Caki2 (cell line): ENCODE measurements at regions not wholly inside any gene's neighbourhood (a gene's known extent, or its start where the extent isn't known, plus 50 kb on each side); places are given as distances from the start of the nearest gene placed in this dataset.

Experiments used
- DNase-seq: peaks from one replicate; pipeline ENCODE4 v3.0.0-alpha.2; 2015; ENCODE audit warnings: low read depth
- in situ Hi-C: cut with HindIII; loops from 2 replicates; pipeline ENCODE4 v1.10.0; 2016; ENCODE audit warnings: low sequenced_read_pairs, low pct_unique_long_range_greater_than_20kb, mixed read lengths

GRCh38 chr7:67807826-67808225, 811.2 kb downstream of the TYW1 start:
- DNase-seq: no peak
- in situ Hi-C loops: no loop called here

DNA sequence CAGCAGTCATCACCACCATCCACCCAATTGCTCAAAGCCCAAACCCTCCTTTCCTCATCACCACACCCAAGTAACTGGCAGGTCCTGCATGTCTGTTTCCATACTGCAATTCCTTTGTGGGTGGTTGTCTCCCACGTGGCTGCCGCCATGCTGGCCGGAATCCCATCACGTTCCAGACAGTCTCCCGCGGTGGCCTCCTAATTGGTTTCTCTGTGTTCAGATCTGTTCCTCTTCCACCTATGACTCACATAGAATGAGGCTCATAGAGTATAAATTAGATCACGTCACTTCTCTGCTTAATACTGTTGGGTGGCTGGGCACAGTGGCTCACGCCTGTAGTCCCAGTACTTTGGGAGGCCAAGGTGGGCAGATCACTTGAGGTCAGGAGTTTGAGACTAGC, 813.0 kb downstream of the TYW1 start:
- in situ Hi-C loops: no loop called here

DNA sequence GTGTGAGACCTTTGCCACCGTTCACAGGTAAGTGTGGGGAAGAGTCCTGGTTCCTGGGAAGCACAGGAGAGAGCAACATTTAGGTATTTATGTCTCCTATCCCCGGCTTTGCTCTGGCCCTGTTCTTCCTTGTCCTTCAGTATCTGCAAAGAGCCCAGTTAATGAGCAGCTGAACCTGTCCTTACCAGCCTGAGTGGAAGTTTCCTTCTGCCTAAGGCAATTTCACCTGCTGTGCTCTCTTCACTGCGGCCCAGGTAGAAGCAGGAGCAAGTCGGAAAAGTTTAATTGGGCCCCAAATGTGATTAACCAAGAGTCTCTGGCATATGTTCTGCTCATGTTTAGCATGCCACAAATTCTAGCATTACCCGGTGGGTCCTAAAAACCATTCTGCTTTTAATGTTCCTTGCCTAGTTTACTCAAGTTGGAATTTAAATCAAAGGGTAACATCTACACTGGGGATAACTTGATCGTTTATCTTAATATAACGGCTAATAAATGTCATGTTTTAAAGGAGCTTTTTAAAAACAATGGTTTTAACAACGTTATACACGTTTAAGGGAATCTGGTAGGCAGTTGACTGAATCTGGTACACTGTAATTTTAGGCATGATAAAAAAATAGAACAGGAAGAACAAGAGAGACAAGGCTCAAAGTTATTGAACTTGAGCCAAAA, 817.1 kb downstream of the TYW1 start:
- in situ Hi-C loops: no loop called here
- no peak for DNase-seq

More for the DNA sequence above, 813.0 kb downstream of the TYW1 start:
- DNase-seq: no peak

DNA sequence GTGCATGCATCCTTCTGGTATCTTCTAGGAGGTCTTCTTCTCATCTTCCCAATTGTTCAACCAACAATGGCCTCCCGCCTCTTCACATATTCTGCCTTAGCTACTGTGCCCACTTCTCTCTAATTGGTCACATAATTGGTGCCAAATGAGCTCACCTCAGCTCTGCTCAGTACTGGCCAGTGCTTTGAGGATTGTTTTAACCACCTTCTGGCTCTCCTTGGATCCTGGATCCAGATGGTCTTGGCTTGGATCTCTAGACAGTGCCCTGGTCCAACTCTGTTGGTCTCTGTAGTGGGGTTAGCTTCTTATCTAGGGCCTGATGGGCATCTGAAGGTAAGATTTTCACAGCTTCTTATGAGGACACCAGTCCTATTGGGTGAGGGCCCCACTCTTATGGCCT, 820.8 kb downstream of the TYW1 start:
- in situ Hi-C loops: no loop called here
- no peak for DNase-seq

DNA sequence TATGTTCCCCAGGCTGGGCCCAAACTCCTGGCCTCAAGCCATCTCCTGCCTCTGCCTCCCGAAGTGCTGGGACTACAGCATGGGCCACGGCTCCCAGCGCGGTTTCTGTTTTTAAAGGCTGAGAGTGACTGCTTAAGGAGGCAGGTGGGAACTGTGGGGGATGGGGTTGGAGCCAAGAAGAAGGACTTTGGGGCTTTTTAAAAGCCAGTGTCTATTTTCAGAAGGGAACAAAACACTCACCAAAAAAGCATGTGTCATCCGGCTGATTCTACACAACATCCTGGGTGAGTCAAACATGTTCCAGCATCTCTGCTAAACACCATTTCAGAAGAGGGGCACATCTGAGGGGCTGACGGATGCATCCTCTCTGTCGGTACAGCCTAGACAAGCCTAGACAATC, 824.5 kb downstream of the TYW1 start:
- DNase-seq: no peak
- in situ Hi-C loops: no loop called here

DNA sequence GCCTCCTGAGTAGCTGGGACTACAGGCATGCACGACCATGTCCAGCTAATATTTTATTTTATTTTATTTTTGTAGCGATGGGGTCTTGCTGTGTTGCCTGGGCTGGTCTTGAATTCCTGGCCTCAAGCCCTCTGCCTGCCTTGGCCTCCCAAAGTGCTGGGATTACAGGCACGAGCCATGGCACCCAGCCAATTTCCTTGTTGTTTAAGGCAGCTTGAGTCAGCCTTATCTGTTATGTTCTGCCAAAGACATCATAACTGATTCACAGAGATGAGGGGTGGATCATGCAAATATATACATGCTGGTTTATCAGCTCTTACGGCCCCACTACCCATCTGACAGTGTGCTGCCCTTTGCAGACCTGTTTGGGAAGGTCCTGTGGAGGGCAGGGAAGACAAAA, 826.7 kb downstream of the TYW1 start:
- DNase-seq: peak; percentile 22
- in situ Hi-C loops: no loop called here

DNA sequence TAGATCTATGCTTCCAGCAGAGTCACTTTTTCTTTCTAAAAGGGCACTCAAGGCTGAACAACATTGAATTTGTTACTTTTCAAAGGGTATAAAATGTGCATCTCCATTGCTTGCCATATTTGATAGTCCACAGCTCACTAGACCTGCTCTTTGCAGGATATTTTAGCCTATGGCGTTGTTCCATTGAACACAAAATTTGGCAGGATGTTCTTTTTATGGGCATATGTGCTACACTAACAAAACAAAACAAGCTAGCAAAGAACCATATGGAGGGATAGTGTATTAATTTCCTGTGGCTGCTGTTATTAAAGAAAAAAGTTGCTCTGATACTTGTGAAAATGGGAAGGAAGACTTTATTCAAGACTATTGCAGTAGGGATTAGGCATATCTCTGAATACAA, 828.7 kb downstream of the TYW1 start:
- DNase-seq: no peak
- in situ Hi-C loops: no loop called here

- in situ Hi-C loops: no loop called here
- no peak for DNase-seq
Measured at GRCh38 chr7:67841896-67842295, 845.3 kb downstream of the TYW1 start.

- in situ Hi-C loops: no loop called here
- no peak for DNase-seq
Measured at GRCh38 chr7:67842571-67842970, 845.9 kb downstream of the TYW1 start.

DNA sequence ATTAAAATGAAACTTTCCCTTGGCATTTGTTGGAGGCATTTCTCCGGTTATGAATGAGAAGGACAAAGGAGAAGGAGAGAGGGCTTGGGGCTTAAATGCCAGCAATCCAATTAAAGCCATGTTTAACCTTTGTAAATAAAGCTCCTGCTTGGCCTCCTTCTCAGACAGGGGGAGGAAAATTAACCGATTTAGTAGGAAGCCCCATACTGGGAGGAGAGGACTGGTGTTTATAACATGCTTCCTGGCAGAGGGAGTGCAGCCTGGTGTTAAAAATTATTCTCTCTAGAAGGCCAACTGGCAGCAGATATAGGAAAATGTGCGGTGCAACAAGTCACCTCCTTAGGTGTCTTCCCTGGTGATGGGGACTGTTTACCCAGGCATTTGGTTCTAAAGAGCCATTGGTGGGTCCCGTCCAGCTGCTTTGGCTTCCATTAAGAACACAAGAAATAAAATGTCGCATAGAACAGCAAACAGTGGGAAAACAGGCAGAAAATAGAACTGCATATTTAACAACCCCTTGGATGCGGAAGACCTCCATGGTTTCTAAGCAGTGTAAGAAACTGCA, 846.5 kb downstream of the TYW1 start:
- no peak for DNase-seq
- in situ Hi-C loops: no loop called here

DNA sequence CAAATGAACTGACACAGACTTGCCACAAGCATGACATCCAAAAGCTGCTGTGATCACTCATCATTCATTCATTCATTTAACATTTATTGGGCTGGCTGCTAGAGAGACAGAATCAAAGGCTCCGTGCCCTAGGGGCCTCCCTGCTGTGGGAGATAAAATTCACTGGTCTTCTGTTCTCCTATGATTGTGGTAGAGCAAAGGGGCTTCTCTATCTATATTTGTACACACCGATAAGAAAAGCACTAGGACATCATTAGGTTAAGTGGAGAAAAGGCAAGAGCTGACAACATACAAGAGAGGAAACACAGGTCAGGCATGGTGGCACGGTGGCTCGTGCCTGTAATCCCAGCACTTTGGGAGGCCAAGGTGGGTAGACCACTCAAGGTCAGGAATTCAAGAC, 847.0 kb downstream of the TYW1 start:
- DNase-seq: no peak
- in situ Hi-C loops: no loop called here

DNA sequence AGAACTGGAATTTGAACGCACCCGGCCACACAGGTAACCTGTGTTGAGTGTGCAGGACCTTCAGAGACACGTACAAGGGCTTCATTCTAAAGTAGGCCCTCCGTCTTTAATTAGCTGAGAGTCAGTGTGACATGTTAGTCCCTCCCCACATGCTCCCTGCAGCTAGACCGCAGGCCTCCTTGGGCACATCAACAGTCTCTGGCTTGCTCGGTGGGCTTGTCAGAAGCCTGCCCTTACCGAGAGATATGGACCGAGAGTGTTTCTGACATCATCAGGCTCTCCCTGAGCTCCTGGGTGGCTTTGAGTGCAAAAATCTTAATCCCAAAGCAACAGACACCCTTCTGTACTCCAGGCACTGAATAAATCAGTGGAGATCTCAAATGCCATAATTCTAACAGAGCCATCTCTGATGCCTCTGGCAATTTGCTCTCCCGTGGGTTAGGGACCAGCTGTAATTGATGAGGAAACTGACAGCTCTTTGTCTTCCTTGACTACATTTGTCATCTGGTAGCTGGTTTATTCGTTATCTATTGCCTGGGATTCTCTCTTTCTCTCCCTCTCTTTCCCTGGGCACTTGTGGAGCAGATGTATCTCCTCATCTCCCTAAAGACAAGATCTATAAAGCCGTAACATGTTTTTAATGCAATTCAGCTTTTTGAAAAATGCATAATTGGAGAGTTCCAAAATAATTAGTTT, 850.6 kb downstream of the TYW1 start:
- in situ Hi-C loops: no loop called here
- no peak for DNase-seq

DNA sequence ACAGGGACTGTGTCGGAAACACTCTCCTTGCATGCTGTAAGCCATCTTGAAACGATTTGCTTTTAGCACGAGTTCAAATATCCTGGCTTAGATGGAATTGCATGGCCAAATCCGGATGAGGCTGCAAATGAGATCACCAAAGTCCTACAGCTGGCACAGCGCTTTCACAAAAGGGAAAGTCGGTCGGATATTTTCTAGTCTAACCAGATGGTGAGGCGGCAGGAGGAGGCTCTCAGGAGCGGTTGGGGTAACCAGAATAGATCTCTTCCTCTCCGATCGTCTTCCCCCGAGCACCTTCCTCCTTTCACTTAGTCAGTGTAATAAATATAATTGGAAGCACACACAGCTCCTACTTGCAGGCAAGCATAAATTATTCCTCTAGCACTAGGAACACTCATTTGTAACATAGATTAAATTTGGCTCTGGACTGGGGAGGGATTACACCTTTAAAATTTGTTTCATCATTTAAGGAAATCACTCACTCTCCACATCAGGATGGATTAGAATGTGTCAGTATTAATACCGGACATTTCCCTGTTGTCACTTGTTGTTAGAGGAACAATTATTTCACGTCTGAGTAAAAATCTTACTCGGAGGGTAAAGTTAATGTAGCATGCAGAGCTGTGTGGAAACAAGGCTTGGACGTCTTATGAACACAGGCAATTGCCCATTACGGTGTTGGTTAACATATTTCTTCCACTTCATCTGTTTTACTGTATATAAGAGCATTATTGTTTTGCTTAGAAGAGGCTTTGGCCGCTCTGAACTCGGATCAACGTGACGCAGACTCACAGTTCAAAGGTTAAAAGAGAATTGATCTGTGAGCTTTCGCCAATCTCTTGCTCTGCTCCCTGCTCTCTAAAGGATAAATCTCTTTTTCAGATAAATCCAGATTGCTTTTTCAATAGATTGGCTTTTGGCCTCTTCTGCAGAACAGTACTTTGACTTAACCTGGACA, 857.9 kb downstream of the TYW1 start:
- in situ Hi-C loops: no loop called here
- peak; percentile 10 for DNase-seq

DNA sequence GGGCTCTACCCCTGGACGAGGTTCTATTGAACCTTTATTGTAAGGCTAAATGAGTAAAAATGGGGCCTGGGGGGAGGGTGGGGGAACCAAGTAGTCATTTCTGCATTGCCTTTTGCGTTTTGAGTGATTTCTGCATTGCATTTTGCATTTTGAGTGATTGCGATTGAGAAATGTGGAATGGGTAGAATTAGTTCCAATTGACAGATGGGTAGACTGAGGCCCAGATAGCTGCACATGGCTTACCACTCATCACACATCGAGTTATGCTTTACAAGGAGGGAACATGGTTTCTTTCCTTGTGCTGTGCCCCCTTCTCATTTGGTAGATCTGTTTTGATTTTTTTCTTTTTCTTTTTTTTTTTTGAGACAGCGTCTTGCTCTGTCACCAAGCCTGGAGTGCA, 858.7 kb downstream of the TYW1 start:
- in situ Hi-C loops: no loop called here
- DNase-seq: no peak

GRCh38 chr7:67856046-67856445, 859.4 kb downstream of the TYW1 start:
- DNase-seq: no peak
- in situ Hi-C loops: no loop called here

DNA sequence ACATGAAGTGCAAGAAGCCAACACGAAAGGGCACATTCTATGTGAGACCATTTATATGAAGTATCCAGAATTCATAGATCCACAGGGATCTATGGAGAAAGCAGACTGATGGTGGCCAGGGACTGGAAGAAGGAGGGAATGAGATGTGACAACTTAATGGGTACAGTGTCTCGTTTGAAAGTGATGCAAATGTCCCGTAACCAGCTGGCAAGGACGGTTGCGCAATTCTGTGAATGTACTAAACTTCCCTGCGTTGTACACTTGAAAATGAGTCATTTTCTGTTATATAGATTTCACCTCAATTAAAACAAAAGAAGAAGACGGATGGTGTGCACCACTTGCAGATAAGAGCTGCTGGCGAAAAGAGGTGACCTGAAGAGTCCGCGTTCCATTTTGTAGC, 861.1 kb downstream of the TYW1 start:
- in situ Hi-C loops: no loop called here
- no peak for DNase-seq

- in situ Hi-C loops: no loop called here
- DNase-seq: no peak
Measured at GRCh38 chr7:67858931-67859330, 862.3 kb downstream of the TYW1 start.

- no peak for DNase-seq
- in situ Hi-C loops: no loop called here
Measured at GRCh38 chr7:67863911-67864310, 867.3 kb downstream of the TYW1 start.

DNA sequence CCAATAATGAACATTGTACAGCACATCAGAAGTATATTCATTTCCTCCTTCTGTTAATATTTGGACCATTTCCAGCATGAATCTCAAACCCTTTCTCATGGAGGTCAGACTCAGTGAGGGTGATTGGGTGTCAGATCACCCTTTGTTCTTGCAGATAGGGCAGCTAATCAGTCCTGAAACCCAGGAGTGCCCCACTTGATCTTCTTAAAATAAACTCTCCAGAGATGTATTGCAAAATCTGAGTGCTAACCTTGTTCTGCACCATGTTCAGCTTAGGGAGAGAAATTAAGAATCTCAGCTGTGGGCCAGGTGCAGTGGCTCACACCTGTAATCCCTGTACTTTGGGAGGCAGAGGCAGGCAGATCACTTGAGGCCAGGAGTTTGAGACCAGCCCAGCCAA, 869.4 kb downstream of the TYW1 start:
- in situ Hi-C loops: no loop called here
- DNase-seq: no peak
